Progenitor cell of endocrine pancreas (in vitro differentiated cells): ENCODE measurements at regions not wholly inside any gene's neighbourhood (a gene's known extent, or its start where the extent isn't known, plus 50 kb on each side); places are given as distances from the start of the nearest gene placed in this dataset.

Experiments
- DNase-seq: peaks from one replicate; pipeline ENCODE4 v3.0.0; 2021; ENCODE audit warnings: low spot score; ENCODE audit not compliant: unreplicated experiment
- H3K27ac Mint-ChIP-seq: 2 replicates; pipeline ENCODE4 v1.8.0; 2021; ENCODE audit warnings: mild to moderate bottlenecking, moderate library complexity, mixed read lengths
- H3K27me3 Mint-ChIP-seq: 2 replicates; pipeline ENCODE4 v1.8.0; 2021; ENCODE audit warnings: mixed read lengths
- H3K36me3 Mint-ChIP-seq: 2 replicates; pipeline ENCODE4 v1.8.0; 2022; ENCODE audit warnings: mixed read lengths; ENCODE audit not compliant: insufficient read depth
- H3K4me1 Mint-ChIP-seq: 2 replicates; pipeline ENCODE4 v1.8.0; 2021; ENCODE audit warnings: low read depth, mixed read lengths
- H3K4me3 Mint-ChIP-seq: 2 replicates; pipeline ENCODE4 v1.8.0; 2021; ENCODE audit warnings: low read depth, mild to moderate bottlenecking, moderate library complexity, mixed read lengths
- H3K9me3 Mint-ChIP-seq: 2 replicates; pipeline ENCODE4 v1.8.0; 2021; ENCODE audit warnings: low read depth, mixed read lengths
- CTCF ChIP-seq: fragments of 200-600 bp; sonication (generic); IDR thresholded peaks from one replicate; pipeline ENCODE4 v1.5.0; 2021; ENCODE audit warnings: antibody characterized with exemption, mild to moderate bottlenecking; ENCODE audit not compliant: unreplicated experiment

GRCh38 chr1:232186931-232187330 is 443.0 kb downstream of the SIPA1L2 start:
- Mint-ChIP-seq H3K27ac (no peak overlapping the region), H3K4me1 (peaks cover 8% of the 10 kb centered on the region), H3K9me3 (no peaks in the 10 kb centered on the region), H3K27me3 (peaks cover 48% of the 10 kb centered on the region), H3K36me3 (no peaks in the 10 kb centered on the region), H3K4me3 (no peak overlapping the region)
- DNase-seq, result no peak
- no peak for TF ChIP-seq CTCF

- no peak overlapping the region for H3K27ac Mint-ChIP-seq
- peaks cover 9% of the 10 kb centered on the region for H3K4me1 Mint-ChIP-seq
- no peak for TF ChIP-seq CTCF
- H3K36me3 Mint-ChIP-seq, result no peaks in the 10 kb centered on the region
- H3K9me3 Mint-ChIP-seq, result no peaks in the 10 kb centered on the region
- H3K4me3 Mint-ChIP-seq, result no peak overlapping the region
- no peak for DNase-seq
- H3K27me3 Mint-ChIP-seq, result peaks cover 54% of the 10 kb centered on the region
Observed at GRCh38 chr1:232184561-232185530, 445.1 kb downstream of the SIPA1L2 start.

- DNase-seq, result no peak
- H3K36me3 Mint-ChIP-seq, result no peaks in the 10 kb centered on the region
- H3K4me1 Mint-ChIP-seq, result peaks cover 9% of the 10 kb centered on the region
- no peak for TF ChIP-seq CTCF
- H3K27ac Mint-ChIP-seq, result no peak overlapping the region
- H3K4me3 Mint-ChIP-seq, result no peak overlapping the region
- H3K9me3 Mint-ChIP-seq, result no peaks in the 10 kb centered on the region
- peaks cover 52% of the 10 kb centered on the region for H3K27me3 Mint-ChIP-seq
Observed at GRCh38 chr1:232183802-232184201, 446.1 kb downstream of the SIPA1L2 start.

- no peaks in the 10 kb centered on the region for H3K9me3 Mint-ChIP-seq
Observed at GRCh38 chr1:232183266-232183800, 446.6 kb downstream of the SIPA1L2 start.

More at GRCh38 chr1:232183266-232183800, 446.6 kb downstream of the SIPA1L2 start:
- TF ChIP-seq CTCF, result no peak
- Mint-ChIP-seq H3K27me3 (peaks cover 55% of the 10 kb centered on the region), H3K4me1 (peaks cover 8% of the 10 kb centered on the region), H3K36me3 (no peaks in the 10 kb centered on the region), H3K4me3 (no peak overlapping the region), H3K27ac (no peak overlapping the region)
- no peak for DNase-seq
